IMR-90 (cell line): ENCODE measurements at regions not wholly inside any gene's neighbourhood (a gene's known extent, or its start where the extent isn't known, plus 50 kb on each side); places are given as distances from the start of the nearest gene placed in this dataset.

Source experiments
- ATAC-seq: fragments of 200-7000 bp; cut with Tn5 transposase; 2 replicates; pipeline ENCODE4 v1.9.1; 2020; ENCODE audit warnings: low read depth, mild to moderate bottlenecking, moderate library complexity
- BruUV-seq: library from RNA; stranded (reverse); fragments of 400-500 nt; replicated peaks from 2 replicates; lab custom pipeline; 2021; lab: Mats Ljungman, UMichigan
- CTCF ChIA-PET: fragments of 300-600 bp; formaldehyde crosslinking; extraction: SDS; loops from one replicate; lab custom pipeline; 2021; ENCODE audit warnings: antibody characterized with exemption; lab: Yijun Ruan, JAX
- POLR2A ChIA-PET: fragments of 300-600 bp; sonication (Branson Sonifier 250); formaldehyde crosslinking; loops from one replicate; lab custom pipeline; 2022; ENCODE audit warnings: antibody characterized with exemption; ENCODE audit not compliant: unreplicated experiment; lab: Charles Lee
- DNase-seq: peaks from one replicate; pipeline ENCODE4 v3.0.0; 2013
- H2AFZ ChIP-seq: replicated peaks from 2 replicates; pipeline ENCODE3; 2013; ENCODE audit warnings: low read length, mild to moderate bottlenecking; ENCODE audit not compliant: poor library complexity
- H2AK5ac ChIP-seq: 2 replicates; pipeline ENCODE4 v1.6.1; 2013; ENCODE audit warnings: low read depth, low read length, inconsistent platforms
- H2AK9ac ChIP-seq: replicated peaks from 2 replicates; pipeline ENCODE3; 2013; ENCODE audit warnings: mild to moderate bottlenecking, low read depth, low read length, moderate library complexity; ENCODE audit not compliant: poor library complexity
- H2BK120ac ChIP-seq: 2 replicates; pipeline ENCODE4 v1.6.1; 2013; ENCODE audit warnings: low read depth, low read length, inconsistent platforms
- H2BK15ac ChIP-seq: 3 replicates; pipeline ENCODE4 v1.6.1; 2013; ENCODE audit warnings: low read depth, low read length, inconsistent platforms
- H2BK20ac ChIP-seq: 2 replicates; pipeline ENCODE4 v1.6.1; 2013; ENCODE audit warnings: low read depth, mild to moderate bottlenecking, inconsistent platforms, low read length, moderate library complexity
- H2BK5ac ChIP-seq: 2 replicates; pipeline ENCODE4 v1.6.1; 2013; ENCODE audit warnings: mild to moderate bottlenecking, low read depth, low read length, inconsistent platforms; ENCODE audit not compliant: poor library complexity, severe bottlenecking
- H3K14ac ChIP-seq: replicated peaks from 2 replicates; pipeline ENCODE4 v1.6.1; 2013; ENCODE audit warnings: low read depth, low read length, inconsistent platforms
- H3K18ac ChIP-seq: 2 replicates; pipeline ENCODE4 v1.6.1; 2013; ENCODE audit warnings: low read depth, low read length, control low read depth
- H3K23ac ChIP-seq: 2 replicates; pipeline ENCODE4 v1.6.1; 2013; ENCODE audit warnings: low read depth, low read length, inconsistent platforms
- H3K27ac ChIP-seq: 2 replicates; pipeline ENCODE4 v1.5.1; 2013; ENCODE audit warnings: mild to moderate bottlenecking, control low read depth, low read length; ENCODE audit not compliant: insufficient read depth
- H3K27me3 ChIP-seq: 2 replicates; pipeline ENCODE4 v1.6.1; 2013; ENCODE audit warnings: low read length; ENCODE audit not compliant: control insufficient read depth, insufficient read depth
- H3K36me3 ChIP-seq: 2 replicates; pipeline ENCODE4 v1.6.1; 2013; ENCODE audit warnings: low read length, mixed read lengths; ENCODE audit not compliant: control insufficient read depth, insufficient read depth
- H3K4ac ChIP-seq: 2 replicates; pipeline ENCODE4 v1.6.1; 2013; ENCODE audit warnings: low read depth, low read length, inconsistent platforms
- H3K4me1 ChIP-seq: 2 replicates; pipeline ENCODE4 v1.6.1; 2013; ENCODE audit warnings: low read length, mixed read lengths; ENCODE audit not compliant: control insufficient read depth, insufficient read depth
- H3K4me2 ChIP-seq: 2 replicates; pipeline ENCODE4 v1.6.1; 2013; ENCODE audit warnings: low read depth, mild to moderate bottlenecking, control low read depth, low read length, moderate library complexity
- H3K4me3 ChIP-seq: 2 replicates; pipeline ENCODE4 v1.5.1; 2013; ENCODE audit warnings: low read depth, mild to moderate bottlenecking, control low read depth, low read length, moderate library complexity; ENCODE audit not compliant: insufficient read depth
- H3K56ac ChIP-seq: 2 replicates; pipeline ENCODE4 v1.6.1; 2013; ENCODE audit warnings: low read length, inconsistent platforms; ENCODE audit not compliant: insufficient read depth; ENCODE audit errors: extremely low read depth
- H3K79me1 ChIP-seq, 2 experiments: 2 replicates each; pipeline ENCODE4 v1.6.1; 2013; ENCODE audit warnings: low read length in 2 of 2, inconsistent platforms in 1 of 2, low read depth in 1 of 2
- H3K9ac ChIP-seq: 2 replicates; pipeline ENCODE4 v1.6.1; 2013; ENCODE audit warnings: low read depth, low read length, control low read depth
- H3K9me1 ChIP-seq: 2 replicates; pipeline ENCODE4 v1.6.1; 2013; ENCODE audit warnings: low read length, inconsistent platforms; ENCODE audit not compliant: insufficient read depth
- H3K9me3 ChIP-seq: 2 replicates; pipeline ENCODE4 v1.6.1; 2013; ENCODE audit warnings: low read length; ENCODE audit not compliant: control insufficient read depth, insufficient read depth
- H4K20me1 ChIP-seq: 2 replicates; pipeline ENCODE4 v1.6.1; 2013; ENCODE audit warnings: low read length, inconsistent platforms; ENCODE audit not compliant: insufficient read depth
- H4K5ac ChIP-seq: 2 replicates; pipeline ENCODE4 v1.6.1; 2013; ENCODE audit warnings: mild to moderate bottlenecking, low read depth, low read length, control low read depth
- H4K8ac ChIP-seq, 2 experiments: 2 replicates each; pipeline ENCODE4 v1.6.1; 2013; ENCODE audit warnings: low read depth in 2 of 2, low read length in 2 of 2, control low read depth in 1 of 2, inconsistent platforms in 1 of 2
- H4K91ac ChIP-seq: 2 replicates; pipeline ENCODE4 v1.6.1; 2013; ENCODE audit warnings: low read depth, low read length, inconsistent platforms; ENCODE audit not compliant: insufficient read depth
- WGBS, 2 experiments: methylation state at CpG; one replicate each; pipeline versions ENCODE4 v1.1.5 to v1.1.7; 2013; ENCODE audit warnings: missing lambda C conversion rate in 2 of 2; ENCODE audit not compliant: insufficient read length in 1 of 2; ENCODE audit errors: extremely low coverage in 2 of 2; 5-methylcytosine and 5-hydroxymethylcytosine counted together
- dilution Hi-C: fragments of 300-500 bp; cut with HindIII; formaldehyde crosslinking; loops from one replicate; pipeline ENCODE4 v1.14.3; 2018; ENCODE audit warnings: low sequenced_read_pairs; ENCODE audit not compliant: unreplicated experiment
- in situ Hi-C: fragments of 300-500 bp; cut with MboI; formaldehyde crosslinking; loops from 3 replicates; pipeline ENCODE4 v1.14.3; 2019; ENCODE audit warnings: low sequenced_read_pairs, inconsistent platforms, mixed read lengths
- intact Hi-C: fragments of 100-400 bp; cut with micrococcal nuclease; formaldehyde crosslinking; loops from 2 replicates; pipeline ENCODE4 v1.10.0; 2022
- TF ChIP-seq, protein P1 (sequence below): fragments of 150-350 bp; IDR thresholded peaks from 2 replicates; pipeline ENCODE4 v1.6.1; 2017; ENCODE audit warnings: mild to moderate bottlenecking, antibody characterized with exemption, low read length, low read depth

GRCh38 chr9:89744255-89744648, 139.4 kb downstream of the GADD45G start:
- H3K36me3 ChIP-seq: no peaks in the 10 kb centered on the region
- no peak overlapping the region for H3K14ac ChIP-seq
- no TSS peak for BruUV-seq
- no peak overlapping the region for H3K23ac ChIP-seq
- DNase-seq (no peak), ATAC-seq (no peak)
- H3K4me2 ChIP-seq: no peak overlapping the region
- H2AK5ac ChIP-seq: no peak overlapping the region
- intact Hi-C loops (no loop called here), in situ Hi-C loops (no loop called here), dilution Hi-C loops (no loop called here)
- H3K9ac ChIP-seq: no peak overlapping the region
- H3K79me1 ChIP-seq: no peaks in the 10 kb centered on the region
- H3K4ac ChIP-seq: no peak overlapping the region
- H3K4me3 ChIP-seq: no peak overlapping the region
- H4K8ac ChIP-seq: no peak overlapping the region
- POLR2A ChIA-PET: no interaction called here
- H2BK20ac ChIP-seq: no peak overlapping the region
- no peak overlapping the region for H3K18ac ChIP-seq
- peaks cover 2% of the 10 kb centered on the region; the same call in 1 of the 2 replicates for H3K9me3 ChIP-seq
- H3K56ac ChIP-seq: no peak overlapping the region
- no peak overlapping the region for H2BK5ac ChIP-seq
- H2AK9ac ChIP-seq: no peak overlapping the region
- H4K20me1 ChIP-seq: no peaks in the 10 kb centered on the region
- no peak overlapping the region for H4K5ac ChIP-seq
- H3K9me1 ChIP-seq: no peaks in the 10 kb centered on the region
- no peak overlapping the region for H2AFZ ChIP-seq
- H3K4me1 ChIP-seq: no peaks in the 10 kb centered on the region
- H2BK15ac ChIP-seq: no peak overlapping the region
- no peak overlapping the region for H2BK120ac ChIP-seq
- CTCF ChIA-PET: no interaction called here
- H3K27me3 ChIP-seq: no peaks in the 10 kb centered on the region
- TF ChIP-seq, protein P1, sequence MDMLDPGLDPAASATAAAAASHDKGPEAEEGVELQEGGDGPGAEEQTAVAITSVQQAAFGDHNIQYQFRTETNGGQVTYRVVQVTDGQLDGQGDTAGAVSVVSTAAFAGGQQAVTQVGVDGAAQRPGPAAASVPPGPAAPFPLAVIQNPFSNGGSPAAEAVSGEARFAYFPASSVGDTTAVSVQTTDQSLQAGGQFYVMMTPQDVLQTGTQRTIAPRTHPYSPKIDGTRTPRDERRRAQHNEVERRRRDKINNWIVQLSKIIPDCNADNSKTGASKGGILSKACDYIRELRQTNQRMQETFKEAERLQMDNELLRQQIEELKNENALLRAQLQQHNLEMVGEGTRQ: no peak
- H3K27ac ChIP-seq: no peak overlapping the region
- H4K91ac ChIP-seq: no peak overlapping the region
- WGBS, 2 experiments: 20% methylated on average over 1 of the region's 8 CpGs; no CpG with 5 or more reads in 1 of the 2 experiments
